CD14-positive monocyte (primary cell): ENCODE measurements at regions not wholly inside any gene's neighbourhood (a gene's known extent, or its start where the extent isn't known, plus 50 kb on each side); places are given as distances from the start of the nearest gene placed in this dataset.
"Not testable (repeated sequence)": the region's sequence is repeated elsewhere in the genome, so short reads cannot be mapped to it uniquely, and the experiment has no call there.

ENCODE experiments used
- DNase-seq, 3 donors: peaks; one replicate each; pipeline ENCODE4 v3.0.0-alpha.2; 2011 to 2022
- H2AFZ ChIP-seq: 2 replicates; pipeline ENCODE4 v1.6.0; 2012; ENCODE audit warnings: mild to moderate bottlenecking, low read depth, low read length, inconsistent platforms; ENCODE audit not compliant: insufficient read depth, poor library complexity, severe bottlenecking
- H3K27ac ChIP-seq, 2 donors: 1 replicate in 1 of 2; 2 replicates in 1 of 2; pipeline ENCODE4 v1.5.1; 2012 to 2013; ENCODE audit warnings: low read length in 2 of 2, control low read depth in 1 of 2, inconsistent platforms in 1 of 2, low read depth in 1 of 2, mild to moderate bottlenecking in 1 of 2
- H3K27me3 ChIP-seq, 2 donors: one replicate each; pipeline versions ENCODE4 v1.6.0 to v1.6.1; 2011 to 2013; ENCODE audit warnings: low read length in 2 of 2; ENCODE audit not compliant: control insufficient read depth in 2 of 2, insufficient read depth in 2 of 2
- H3K36me3 ChIP-seq, 2 donors: replicated peaks in 1 of 2; 1 replicate in 1 of 2; 2 replicates in 1 of 2; pipeline versions ENCODE4 v1.5.1 to v1.6.1; 2012 to 2013; ENCODE audit warnings: low read length in 2 of 2, control low read depth in 1 of 2, inconsistent platforms in 1 of 2, mild to moderate bottlenecking in 1 of 2; ENCODE audit not compliant: insufficient read depth in 2 of 2, control insufficient read depth in 1 of 2
- H3K4me1 ChIP-seq, 2 donors: 1 replicate in 1 of 2; 2 replicates in 1 of 2; pipeline versions ENCODE4 v1.5.1 to v1.6.1; 2012 to 2013; ENCODE audit warnings: low read length in 2 of 2, control low read depth in 1 of 2, inconsistent platforms in 1 of 2, mild to moderate bottlenecking in 1 of 2, moderate library complexity in 1 of 2; ENCODE audit not compliant: insufficient read depth in 2 of 2, control insufficient read depth in 1 of 2
- H3K4me2 ChIP-seq: replicated peaks from 2 replicates; pipeline ENCODE3; 2012; ENCODE audit warnings: low read length, moderate library complexity, mild to moderate bottlenecking; ENCODE audit not compliant: poor library complexity, severe bottlenecking; ENCODE audit errors: extremely low read depth
- H3K4me3 ChIP-seq, 3 experiments: fragments of 200-600 bp in 1 of 3; sonication (generic) in 1 of 3; replicated peaks in 1 of 3; 1 replicate in 2 of 3; 2 replicates in 1 of 3; pipeline ENCODE4 v1.5.1; 2011 to 2013; ENCODE audit warnings: low read length in 3 of 3, mild to moderate bottlenecking in 3 of 3, control low read depth in 2 of 3, low read depth in 2 of 3, inconsistent platforms in 1 of 3, moderate library complexity in 1 of 3
- H3K79me2 ChIP-seq: 2 replicates; pipeline ENCODE4 v1.6.0; 2012; ENCODE audit warnings: mild to moderate bottlenecking, control low read depth, inconsistent platforms, low read length, moderate library complexity; ENCODE audit not compliant: insufficient read depth
- H3K9ac ChIP-seq: 2 replicates; pipeline ENCODE4 v1.6.0; 2017; ENCODE audit warnings: low read length, mild to moderate bottlenecking; ENCODE audit not compliant: insufficient read depth, poor library complexity, severe bottlenecking
- H3K9me3 ChIP-seq, 2 donors: replicated peaks in 1 of 2; 1 replicate in 1 of 2; 2 replicates in 1 of 2; pipeline versions ENCODE4 v1.5.1 to v1.6.1; 2012 to 2013; ENCODE audit warnings: low read length in 2 of 2, control low read depth in 1 of 2; ENCODE audit not compliant: control insufficient read depth in 1 of 2, insufficient read depth in 1 of 2
- H4K20me1 ChIP-seq: 2 replicates; pipeline ENCODE4 v1.6.0; 2012; ENCODE audit warnings: mild to moderate bottlenecking, low read length, control low read depth, moderate library complexity; ENCODE audit not compliant: insufficient read depth
- H3K27ac Mint-ChIP-seq, 7 donors: one replicate each; pipeline ENCODE4 v1.8.0; 2020; ENCODE audit warnings: mild to moderate bottlenecking in 7 of 7, mixed read lengths in 7 of 7, moderate library complexity in 6 of 7, inconsistent platforms in 2 of 7
- H3K27me3 Mint-ChIP-seq, 3 donors: one replicate each; pipeline ENCODE4 v1.8.0; 2021 to 2022; ENCODE audit warnings: low read depth in 3 of 3, mild to moderate bottlenecking in 3 of 3, mixed read lengths in 3 of 3, moderate library complexity in 3 of 3, inconsistent platforms in 1 of 3
- H3K36me3 Mint-ChIP-seq, 2 donors: one replicate each; pipeline ENCODE4 v1.8.0; 2020; ENCODE audit warnings: mixed read lengths in 2 of 2, inconsistent platforms in 1 of 2, mild to moderate bottlenecking in 1 of 2
- H3K4me1 Mint-ChIP-seq: one replicate; pipeline ENCODE4 v1.8.0; 2020; ENCODE audit warnings: mild to moderate bottlenecking, mixed read lengths
- H3K4me3 Mint-ChIP-seq, 2 donors: one replicate each; pipeline ENCODE4 v1.8.0; 2020; ENCODE audit warnings: mild to moderate bottlenecking in 2 of 2, mixed read lengths in 2 of 2, moderate library complexity in 1 of 2
- H3K9me3 Mint-ChIP-seq, 7 donors: one replicate each; pipeline ENCODE4 v1.8.0; 2020 to 2022; ENCODE audit warnings: mixed read lengths in 7 of 7, mild to moderate bottlenecking in 6 of 7, moderate library complexity in 6 of 7, inconsistent platforms in 2 of 7
- WGBS: methylation state at CpG from one replicate; pipeline ENCODE4 v1.1.5; 2013; ENCODE audit warnings: missing lambda C conversion rate; ENCODE audit not compliant: insufficient coverage; 5-methylcytosine and 5-hydroxymethylcytosine counted together
- intact Hi-C, 2 donors: fragments of 100-400 bp; cut with micrococcal nuclease; formaldehyde crosslinking; loops; one replicate each; pipeline versions ENCODE4 v1.15.0 to v1.15.1; 2023

DNA sequence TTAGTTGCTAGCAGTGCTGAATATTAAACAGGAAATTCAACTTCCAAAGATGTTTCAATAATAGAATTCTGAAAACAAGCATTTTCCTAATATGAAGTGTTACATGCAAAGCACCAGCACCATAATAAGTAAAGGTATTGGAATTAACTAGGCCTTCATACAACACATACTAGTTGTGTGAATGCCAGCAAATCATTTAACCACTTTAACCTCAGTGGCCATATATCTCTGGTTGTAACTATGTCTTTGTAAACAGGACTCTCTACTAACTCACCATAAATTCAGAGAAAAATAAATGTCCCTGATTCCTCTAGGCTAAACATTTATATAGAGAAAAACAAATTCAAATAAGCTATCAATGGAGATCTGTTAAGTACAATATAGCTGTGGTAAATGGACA, 175.7 kb upstream of the NBPF9 start:
- H4K20me1 ChIP-seq, H3K27me3 Mint-ChIP-seq, H2AFZ ChIP-seq, DNase-seq, intact Hi-C loops, H3K36me3 ChIP-seq, H3K27me3 ChIP-seq, H3K9me3 ChIP-seq, H3K4me2 ChIP-seq, H3K4me3 ChIP-seq, H3K4me3 Mint-ChIP-seq, H3K36me3 Mint-ChIP-seq, H3K4me1 ChIP-seq, H3K9me3 Mint-ChIP-seq, H3K27ac Mint-ChIP-seq, H3K27ac ChIP-seq, H3K9ac ChIP-seq, H3K79me2 ChIP-seq, H3K4me1 Mint-ChIP-seq: not testable (repeated sequence)

DNA sequence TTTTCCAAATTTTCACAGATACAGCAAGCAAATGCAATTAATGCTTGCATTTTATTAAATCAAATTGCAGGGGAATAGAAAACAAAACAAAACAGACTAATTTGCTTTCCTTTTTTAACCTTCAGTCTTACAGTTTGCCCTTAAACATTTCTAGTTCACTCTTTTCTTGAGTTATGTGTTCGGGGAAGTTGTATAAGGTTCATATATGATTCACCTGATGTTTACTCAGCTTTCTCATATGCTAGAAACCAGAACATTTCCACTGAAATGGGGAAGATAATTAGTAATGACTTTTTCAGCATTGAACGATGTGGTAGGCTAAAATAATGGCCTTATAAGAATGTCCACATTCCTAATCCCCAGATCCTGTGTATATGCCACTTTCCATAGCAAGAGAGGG, 176.2 kb upstream of the NBPF9 start:
- not testable (repeated sequence) for H3K4me3 Mint-ChIP-seq, H3K27ac Mint-ChIP-seq, H3K36me3 Mint-ChIP-seq

GRCh38 chr1:149284773-149285172, 181.4 kb upstream of the NBPF9 start:
- DNase-seq, H3K36me3 Mint-ChIP-seq: not testable (repeated sequence)

More for the DNA sequence above, 176.2 kb upstream of the NBPF9 start:
- H3K9me3 Mint-ChIP-seq, H3K79me2 ChIP-seq, H4K20me1 ChIP-seq, H3K4me1 ChIP-seq, H2AFZ ChIP-seq, intact Hi-C loops, H3K27me3 Mint-ChIP-seq, DNase-seq, H3K9me3 ChIP-seq, H3K27me3 ChIP-seq, H3K4me1 Mint-ChIP-seq, H3K4me2 ChIP-seq, H3K27ac ChIP-seq, H3K36me3 ChIP-seq, H3K9ac ChIP-seq, H3K4me3 ChIP-seq: not testable (repeated sequence)
- WGBS = no CpG with 5 or more reads among the region's 2 CpGs

GRCh38 chr1:149285205-149285604, 181.9 kb upstream of the NBPF9 start:
- H3K9me3 ChIP-seq, intact Hi-C loops, H3K36me3 ChIP-seq, H3K27me3 Mint-ChIP-seq, H3K4me2 ChIP-seq, H3K36me3 Mint-ChIP-seq, H3K9ac ChIP-seq, H3K27ac Mint-ChIP-seq, H3K4me1 Mint-ChIP-seq, H3K27ac ChIP-seq, H3K79me2 ChIP-seq, H3K9me3 Mint-ChIP-seq, DNase-seq, H4K20me1 ChIP-seq, H2AFZ ChIP-seq, H3K4me3 ChIP-seq, H3K4me1 ChIP-seq, H3K27me3 ChIP-seq, H3K4me3 Mint-ChIP-seq: not testable (repeated sequence)
- WGBS = no CpG with 5 or more reads among the region's 14 CpGs

More at GRCh38 chr1:149284773-149285172, 181.4 kb upstream of the NBPF9 start:
- H3K4me1 ChIP-seq, H3K4me2 ChIP-seq, H4K20me1 ChIP-seq, H3K9ac ChIP-seq, H3K4me3 ChIP-seq, H3K27ac ChIP-seq, H3K27ac Mint-ChIP-seq, intact Hi-C loops, H2AFZ ChIP-seq, H3K27me3 ChIP-seq, H3K27me3 Mint-ChIP-seq, H3K79me2 ChIP-seq, H3K9me3 Mint-ChIP-seq, H3K4me3 Mint-ChIP-seq, H3K4me1 Mint-ChIP-seq, H3K9me3 ChIP-seq, H3K36me3 ChIP-seq: not testable (repeated sequence)
- no CpG with 5 or more reads among the region's 4 CpGs for WGBS
